ENCODE measurements at regions not wholly inside any gene's neighbourhood (a gene's known extent, or its start where the extent isn't known, plus 50 kb on each side); places are given as distances from the start of the nearest gene placed in this dataset.

GRCh38 chr13:24004971-24005370 is 107.7 kb upstream of the C1QTNF9B start:
- no peak for ATAC-seq
- DNase-seq (ENCODE audit: low spot score) = no peak
- intact Hi-C loops (cut with DNase I) = no loop called here

GRCh38 chr13:24005755-24006281 is 108.5 kb upstream of the C1QTNF9B start:
- no peak for DNase-seq (ENCODE audit: low spot score)
- peak; percentile 50 for ATAC-seq
- intact Hi-C loops (cut with DNase I) = no loop called here

GRCh38 chr13:24006520-24007248 is 109.4 kb upstream of the C1QTNF9B start:
- no peak for ATAC-seq

DNA sequence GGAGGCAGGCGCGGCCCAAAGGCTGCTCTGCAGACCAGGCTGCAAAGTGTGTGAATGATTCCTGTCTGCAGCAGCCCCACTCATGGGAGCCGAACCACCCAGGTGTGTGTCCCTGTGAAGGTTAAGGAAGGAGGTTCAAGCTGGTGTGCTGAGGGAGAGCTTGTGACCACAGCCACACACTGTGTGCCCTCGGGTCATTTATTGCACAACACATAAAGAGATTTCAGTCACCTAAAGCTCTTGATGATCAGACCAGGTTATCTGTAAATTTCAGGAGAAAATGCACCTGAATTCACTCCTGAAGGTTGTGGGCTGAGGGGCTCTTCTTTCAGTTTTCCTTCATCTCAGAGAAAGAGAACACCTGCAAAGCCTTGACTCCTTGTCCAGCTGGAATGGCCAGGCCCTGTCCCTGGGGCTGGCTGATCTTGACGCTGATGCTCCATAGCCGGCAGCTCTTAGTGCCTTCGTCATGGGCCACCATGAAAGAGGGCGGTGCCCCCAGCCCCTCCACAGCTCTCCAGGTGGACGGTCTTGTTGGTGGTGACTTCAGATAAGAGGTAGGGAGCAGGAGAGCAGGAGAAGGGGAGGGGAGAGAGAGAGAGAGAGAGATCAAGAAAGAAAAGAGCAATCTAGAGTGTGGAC is 110.8 kb upstream of the C1QTNF9B start:
- intact Hi-C loops (cut with DNase I) = no loop called here
- ATAC-seq (no peak), DNase-seq (ENCODE audit: low spot score) (no peak)

More at GRCh38 chr13:24006520-24007248, 109.4 kb upstream of the C1QTNF9B start:
- intact Hi-C loops (cut with DNase I) = no loop called here
- no peak for DNase-seq (ENCODE audit: low spot score)

GRCh38 chr13:24008679-24009078 is 111.4 kb upstream of the C1QTNF9B start:
- no peak for ATAC-seq
- no peak for DNase-seq (ENCODE audit: low spot score)
- intact Hi-C loops (cut with DNase I) = no loop called here

DNA sequence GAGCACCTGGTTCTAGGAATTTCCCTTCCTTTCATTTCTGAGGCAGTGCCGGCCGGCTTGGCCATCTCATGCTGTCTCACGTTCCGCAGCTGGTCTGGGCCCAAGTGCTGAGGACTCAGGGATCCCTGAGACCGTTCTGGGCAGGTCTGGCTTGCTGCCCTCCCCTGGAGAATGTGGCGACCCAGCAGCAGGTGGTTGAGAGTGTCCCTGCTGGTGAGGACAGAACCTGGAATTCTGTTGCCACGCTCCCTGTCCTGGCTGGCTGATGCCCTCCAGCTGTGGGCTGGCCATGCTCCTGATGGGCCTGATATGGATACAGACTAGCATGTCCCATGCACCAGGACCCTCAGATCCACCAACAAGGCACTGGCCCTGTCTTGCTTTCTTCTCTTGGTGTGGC is 114.0 kb upstream of the C1QTNF9B start:
- no peak for ATAC-seq
- DNase-seq (ENCODE audit: low spot score) = no peak
- intact Hi-C loops (cut with DNase I) = loop anchor here (5.0 kb wide), 1 partner anchor 211 kb away; no protein-coding TSS in a partner anchor

GRCh38 chr13:24012648-24013047 is 115.3 kb upstream of the C1QTNF9B start:
- no peak for DNase-seq (ENCODE audit: low spot score)
- intact Hi-C loops (cut with DNase I) = loop anchor here (5.0 kb wide), 1 partner anchor 210 kb away; no protein-coding TSS in a partner anchor
- ATAC-seq = no peak

- no peak for DNase-seq (ENCODE audit: low spot score)
- ATAC-seq = no peak
- intact Hi-C loops (cut with DNase I) = loop anchor here (5.0 kb wide), 1 partner anchor 209 kb away; no protein-coding TSS in a partner anchor
These were observed 115.9 kb upstream of the C1QTNF9B start for GRCh38 chr13:24013189-24013588.

- no peak for ATAC-seq
- intact Hi-C loops (cut with DNase I) = no loop called here
- DNase-seq (ENCODE audit: low spot score) = no peak
These were observed 118.7 kb upstream of the C1QTNF9B start for GRCh38 chr13:24016046-24016445.

- DNase-seq (ENCODE audit: low spot score) = no peak
- intact Hi-C loops (cut with DNase I) = loop anchor here (5.0 kb wide), 1 partner anchor 715 kb away; no protein-coding TSS in a partner anchor
- ATAC-seq = no peak
These were observed 125.3 kb upstream of the C1QTNF9B start for GRCh38 chr13:24022568-24022967.

- intact Hi-C loops (cut with DNase I) = loop anchor here (5.0 kb wide), 1 partner anchor 714 kb away; no protein-coding TSS in a partner anchor
- ATAC-seq = no peak
- DNase-seq (ENCODE audit: low spot score) = no peak
These were observed 125.8 kb upstream of the C1QTNF9B start for GRCh38 chr13:24023073-24023472.

GRCh38 chr13:24027494-24027893 is 130.2 kb upstream of the C1QTNF9B start:
- ATAC-seq (no peak), DNase-seq (ENCODE audit: low spot score) (no peak)
- intact Hi-C loops (cut with DNase I) = no loop called here

- DNase-seq (ENCODE audit: low spot score) = no peak
- ATAC-seq = no peak
- intact Hi-C loops (cut with DNase I) = loop anchor here (2.0 kb wide), 1 partner anchor 57 kb away; no protein-coding TSS in a partner anchor
These were observed 128.3 kb upstream of the SPATA13 start for GRCh38 chr13:24032252-24032651.

DNA sequence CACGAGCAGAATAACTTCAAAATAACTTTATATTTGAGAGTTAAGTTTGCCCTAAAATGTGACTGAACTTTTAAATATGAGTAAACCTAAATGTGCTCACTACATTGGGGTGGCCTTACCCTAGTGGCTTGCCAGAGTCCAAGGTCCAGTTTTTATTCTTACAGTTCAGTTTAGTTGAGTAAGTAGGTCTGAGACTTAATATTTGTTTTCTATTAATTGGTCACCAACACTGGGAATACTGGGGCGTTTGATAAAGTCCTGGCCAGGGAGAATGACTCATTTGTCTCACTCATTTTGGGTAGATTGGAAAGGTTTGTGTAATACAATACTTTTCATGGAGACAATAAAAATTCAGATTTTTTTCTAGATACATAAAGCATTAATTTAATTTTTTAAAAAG is 127.8 kb upstream of the SPATA13 start:
- peak; percentile 41 for ATAC-seq
- no peak for DNase-seq (ENCODE audit: low spot score)
- intact Hi-C loops (cut with DNase I) = loop anchor here (2.0 kb wide), 1 partner anchor 56 kb away; no protein-coding TSS in a partner anchor

DNA sequence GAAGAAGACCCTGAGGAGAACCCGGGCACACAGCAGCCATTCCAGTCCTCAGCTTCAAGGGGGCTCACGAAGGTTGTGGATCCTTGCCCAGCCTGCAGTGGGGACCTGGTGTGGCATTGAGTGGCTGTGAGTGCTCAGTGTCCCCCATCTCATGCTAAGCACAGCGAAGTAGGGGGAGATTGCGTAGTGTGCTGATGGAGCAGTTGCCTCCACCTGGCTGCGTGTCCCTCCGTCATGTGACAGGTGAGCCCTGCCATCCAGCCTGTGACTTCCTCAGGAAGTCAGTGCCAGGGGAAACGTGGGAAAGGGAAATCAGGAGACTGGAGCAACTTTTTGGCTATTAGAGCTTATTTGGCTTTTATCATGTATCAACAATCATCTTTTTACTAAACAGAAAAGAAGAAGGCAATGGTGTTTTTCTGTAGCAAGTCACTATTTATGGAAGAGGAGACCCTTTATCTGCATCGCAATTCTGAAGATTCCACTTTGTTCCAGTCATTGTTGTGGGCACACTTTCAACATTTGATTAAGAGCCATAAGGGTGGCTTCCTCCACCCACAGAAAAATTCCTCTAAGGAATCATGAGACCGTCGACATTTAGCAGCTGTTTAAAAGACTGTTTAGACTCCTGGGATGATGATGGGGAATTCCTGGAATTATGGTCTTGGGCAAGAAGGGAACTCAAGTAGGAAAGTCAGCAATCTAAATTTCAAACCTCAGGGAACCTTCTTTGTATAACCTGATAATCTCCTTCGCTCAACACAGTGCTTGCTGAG is 126.8 kb upstream of the SPATA13 start:
- intact Hi-C loops (cut with DNase I) = loop anchor here (2.0 kb wide), 1 partner anchor 55 kb away; no protein-coding TSS in a partner anchor
- ATAC-seq = peak; percentile 61

GRCh38 chr13:24035411-24035810 is 125.1 kb upstream of the SPATA13 start:
- intact Hi-C loops (cut with DNase I) = no loop called here
- DNase-seq (ENCODE audit: low spot score) = no peak
- ATAC-seq = no peak

More for the DNA sequence above, 126.8 kb upstream of the SPATA13 start:
- DNase-seq (ENCODE audit: low spot score) = no peak

DNA sequence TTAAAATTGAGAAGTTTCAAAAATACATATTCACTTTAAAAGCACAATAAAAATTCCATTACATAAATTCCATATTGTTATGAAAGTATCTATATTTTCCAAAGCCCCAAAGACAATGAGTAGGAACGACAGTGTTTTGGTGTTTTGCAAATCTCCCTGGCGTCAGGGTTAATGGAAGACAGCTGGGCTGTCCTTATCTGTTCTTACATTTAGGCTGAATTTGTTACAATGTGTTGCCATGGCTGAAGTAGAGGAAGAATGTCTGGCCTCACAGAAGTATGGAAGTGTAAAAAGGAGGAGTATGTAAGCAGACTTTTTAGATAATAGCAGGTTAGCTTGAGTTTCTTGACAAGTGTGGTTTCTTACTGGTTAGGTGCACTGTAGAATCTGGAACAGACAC is 124.4 kb upstream of the SPATA13 start:
- DNase-seq (ENCODE audit: low spot score) = no peak
- intact Hi-C loops (cut with DNase I) = no loop called here
- ATAC-seq = no peak

- no peak for DNase-seq (ENCODE audit: low spot score)
- peak; percentile 9 for ATAC-seq
- intact Hi-C loops (cut with DNase I) = no loop called here
These were observed 122.1 kb upstream of the SPATA13 start for GRCh38 chr13:24038405-24038804.

DNA sequence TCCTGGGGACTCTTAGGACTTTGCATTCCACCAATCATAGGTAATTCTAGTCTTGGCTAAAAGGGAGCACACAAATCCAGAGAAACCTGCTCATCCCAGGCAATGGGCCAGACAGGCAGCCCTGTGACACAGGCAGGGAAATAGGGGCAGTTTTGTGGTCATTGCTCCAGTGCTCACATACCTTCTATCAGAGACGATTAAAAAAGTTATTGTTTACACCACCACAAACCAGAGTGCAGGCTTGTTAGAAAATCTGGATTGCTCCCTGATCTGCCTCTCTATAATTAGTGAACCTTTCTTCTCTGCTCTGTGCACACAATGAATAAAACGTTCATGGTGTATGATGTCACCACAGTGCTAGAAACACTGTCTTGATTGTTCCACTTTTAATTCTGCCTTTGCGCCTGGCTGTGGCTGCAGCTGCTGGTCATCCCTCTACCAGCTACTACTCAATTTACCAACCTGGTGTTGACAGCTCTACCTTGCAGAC is 121.6 kb upstream of the SPATA13 start:
- ATAC-seq (peak; percentile 90), DNase-seq (ENCODE audit: low spot score) (no peak)
- intact Hi-C loops (cut with DNase I) = no loop called here

All from sciatic nerve (tissue), 2 donors.